GM19452 (cell line): ENCODE measurements at regions not wholly inside any gene's neighbourhood (a gene's known extent, or its start where the extent isn't known, plus 50 kb on each side); places are given as distances from the start of the nearest gene placed in this dataset.
"Not testable (repeated sequence)": the region's sequence is repeated elsewhere in the genome, so short reads cannot be mapped to it uniquely, and the experiment has no call there.

Source experiments
- ATAC-seq: cut with Tn5 transposase; IDR thresholded peaks from one replicate; pipeline ENCODE4 v1.9.1; 2021; ENCODE audit not compliant: unreplicated experiment

DNA sequence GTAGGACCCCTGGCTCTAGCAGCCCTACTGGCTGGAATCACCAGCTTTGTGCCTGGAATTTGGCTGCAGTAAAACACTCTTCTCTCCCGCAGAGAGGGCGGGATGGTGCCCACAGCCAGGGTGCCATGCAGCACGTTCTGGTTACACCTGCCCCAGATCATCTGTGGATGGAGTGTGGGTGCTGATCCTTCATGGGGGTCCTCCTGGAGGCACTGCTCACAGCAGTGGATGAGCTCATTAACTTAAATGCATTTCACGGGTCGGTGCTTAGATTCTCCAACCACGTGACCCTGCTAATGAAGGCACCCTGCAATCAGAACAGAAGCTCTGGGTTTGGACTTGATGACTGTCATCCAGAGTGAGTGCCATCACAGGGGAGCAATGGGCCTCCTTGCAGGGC lies 138.6 kb upstream of the AFDN start:
- no peak for ATAC-seq

- no peak for ATAC-seq
Observed at GRCh38 chr6:167689278-167689677, 137.4 kb upstream of the AFDN start.

DNA sequence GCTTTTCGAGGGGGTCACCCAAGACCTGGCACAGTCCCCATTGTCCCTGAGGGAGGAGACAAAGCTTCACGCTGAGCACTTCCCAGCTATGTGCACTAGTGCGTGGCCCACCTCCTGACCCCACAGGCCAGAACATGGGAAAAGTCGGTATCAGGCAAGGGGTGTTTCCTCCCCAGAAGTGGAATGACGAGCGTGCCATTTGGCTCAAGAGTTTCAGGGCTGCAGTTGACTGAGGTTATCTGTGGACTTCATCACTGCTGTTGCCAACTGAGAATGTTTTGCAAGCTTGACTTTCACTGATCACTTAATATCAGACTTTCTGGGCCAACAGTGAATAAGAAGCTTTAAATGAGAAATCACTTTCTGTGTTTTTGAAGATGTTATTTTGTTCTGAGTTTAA lies 137.0 kb upstream of the AFDN start:
- no peak for ATAC-seq

DNA sequence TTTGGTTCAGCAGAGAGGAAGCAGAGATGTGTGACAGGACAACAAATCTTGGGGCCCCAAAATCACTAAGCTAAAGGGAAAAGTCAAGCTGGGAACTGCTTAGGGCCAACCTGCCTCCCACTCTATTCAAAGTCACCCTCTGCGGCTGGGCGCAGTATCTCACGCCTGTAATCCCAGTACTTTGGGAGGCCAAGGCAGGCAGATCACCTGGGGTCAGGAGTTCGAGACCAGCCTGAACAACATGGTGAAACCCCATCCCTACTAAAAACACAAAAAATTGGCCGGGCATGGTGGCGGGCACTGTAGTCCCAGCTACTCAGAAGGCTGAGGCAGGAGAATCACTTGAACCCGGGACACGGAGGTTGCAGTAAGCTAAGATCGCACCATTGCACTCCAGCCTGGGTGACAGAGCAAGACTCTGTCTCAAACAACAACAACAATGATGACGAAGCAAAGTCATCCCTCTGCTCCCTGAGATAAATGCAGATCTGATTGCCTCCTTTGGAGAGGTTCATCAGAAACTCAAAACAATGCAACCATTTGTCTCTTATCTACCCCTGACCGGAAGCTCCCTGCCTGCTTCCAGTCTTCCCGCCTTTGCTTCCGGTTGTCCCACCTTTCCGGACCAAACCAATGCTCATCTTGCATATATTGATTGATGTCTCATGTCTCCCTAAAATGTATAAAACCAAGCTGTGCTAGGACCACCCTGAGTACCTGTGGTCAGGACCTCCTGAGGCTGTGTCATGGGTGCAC lies 136.4 kb upstream of the AFDN start:
- not testable (repeated sequence) for ATAC-seq

GRCh38 chr6:167690931-167691330 lies 135.8 kb upstream of the AFDN start:
- no peak for ATAC-seq

DNA sequence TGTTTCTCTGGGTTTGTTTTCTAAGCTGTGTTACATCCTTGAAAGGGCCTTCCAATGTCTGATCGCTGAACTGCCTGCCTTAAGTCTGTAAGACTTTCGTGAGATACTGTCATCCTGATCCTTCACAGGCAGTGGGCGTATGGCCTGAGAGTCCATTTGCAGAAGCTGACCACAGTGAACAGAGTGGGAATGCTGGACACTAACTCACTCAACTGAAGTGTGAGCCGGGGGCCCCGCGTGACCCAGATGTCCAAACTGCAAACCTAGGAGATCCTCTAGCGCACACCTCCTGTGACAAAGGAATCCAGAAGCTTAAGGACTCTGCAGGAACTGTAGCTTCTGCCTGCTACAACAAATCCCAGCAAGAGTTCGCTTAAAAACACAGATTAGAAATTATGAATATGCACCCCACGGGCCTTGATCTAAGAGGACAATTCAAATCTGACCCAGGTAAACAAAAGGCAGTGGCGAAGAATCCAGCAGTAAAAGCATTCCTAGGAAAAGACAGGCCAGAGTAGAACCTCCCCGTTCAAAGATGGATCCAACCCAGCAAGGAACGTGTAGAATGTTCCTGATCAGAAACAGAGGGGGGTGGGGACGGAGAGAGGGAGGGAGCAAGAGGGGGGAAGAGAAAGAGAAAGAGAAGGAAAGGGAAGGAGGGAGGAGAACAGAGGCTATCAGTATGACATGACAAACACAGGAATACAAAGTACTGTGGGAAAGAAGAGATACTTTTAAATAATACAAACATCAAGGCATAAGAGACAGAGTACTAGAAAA lies 135.0 kb upstream of the AFDN start:
- ATAC-seq: no peak

GRCh38 chr6:167693478-167693877 lies 133.2 kb upstream of the AFDN start:
- ATAC-seq: not testable (repeated sequence)

- no peak for ATAC-seq
Observed at GRCh38 chr6:167695831-167696230, 130.9 kb upstream of the AFDN start.

DNA sequence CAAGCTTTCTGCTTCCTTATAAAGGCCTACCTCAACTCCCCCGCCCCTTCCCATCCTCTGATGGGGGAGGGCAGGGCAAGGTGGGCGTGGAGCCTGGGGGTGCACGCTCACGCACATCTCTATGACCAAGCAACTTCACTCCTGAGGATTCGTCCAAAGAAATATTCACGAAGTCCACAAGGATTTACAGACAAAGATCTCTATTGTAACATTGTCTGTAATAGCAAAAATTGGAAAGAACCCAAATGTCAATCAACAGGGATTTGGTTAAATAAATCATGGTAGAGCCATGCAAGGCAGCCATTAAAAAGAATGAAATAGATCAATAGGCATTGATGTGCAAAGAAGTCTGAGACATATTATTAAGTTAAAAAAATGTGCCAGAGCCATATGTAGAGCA lies 130.4 kb upstream of the AFDN start:
- no peak for ATAC-seq

DNA sequence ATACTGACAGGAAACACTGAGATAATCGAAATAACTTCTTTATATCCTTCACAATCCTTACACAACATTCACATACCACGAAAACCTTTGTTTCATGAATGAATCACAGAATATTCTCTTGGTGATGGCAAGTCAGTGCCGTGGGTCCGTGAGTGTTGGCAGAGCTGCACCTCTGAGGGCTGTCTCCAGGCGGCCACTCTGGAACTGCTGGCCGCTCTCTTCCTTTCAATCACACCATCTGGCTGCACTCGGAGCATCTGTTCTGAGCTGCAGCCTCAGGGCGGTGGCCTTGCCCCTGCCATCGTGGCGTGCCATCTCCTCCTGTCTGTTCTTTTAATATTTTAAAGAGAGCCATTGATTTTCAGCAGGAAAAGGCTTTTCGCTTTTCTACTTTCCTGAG lies 129.4 kb upstream of the AFDN start:
- ATAC-seq: no peak

DNA sequence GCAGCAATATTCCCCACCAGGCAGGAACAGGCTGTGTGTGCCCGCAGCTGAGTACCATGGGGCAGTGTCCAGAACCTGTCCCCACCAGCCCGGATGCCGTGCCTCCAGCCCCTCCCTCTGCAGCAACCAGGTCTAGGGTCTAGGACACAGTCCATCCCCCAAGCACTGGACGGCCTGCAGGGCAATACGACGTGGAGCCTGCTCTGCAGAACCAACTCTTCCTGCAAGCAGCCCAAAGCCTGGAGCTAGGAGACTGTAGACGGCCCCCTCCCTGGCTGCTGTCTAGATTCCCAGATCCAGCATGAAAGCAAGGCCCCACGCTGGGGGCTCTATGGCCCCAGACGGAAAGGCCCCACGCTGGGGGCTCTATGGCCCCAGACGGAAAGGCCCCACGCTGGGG lies 128.2 kb upstream of the AFDN start:
- ATAC-seq: no peak

DNA sequence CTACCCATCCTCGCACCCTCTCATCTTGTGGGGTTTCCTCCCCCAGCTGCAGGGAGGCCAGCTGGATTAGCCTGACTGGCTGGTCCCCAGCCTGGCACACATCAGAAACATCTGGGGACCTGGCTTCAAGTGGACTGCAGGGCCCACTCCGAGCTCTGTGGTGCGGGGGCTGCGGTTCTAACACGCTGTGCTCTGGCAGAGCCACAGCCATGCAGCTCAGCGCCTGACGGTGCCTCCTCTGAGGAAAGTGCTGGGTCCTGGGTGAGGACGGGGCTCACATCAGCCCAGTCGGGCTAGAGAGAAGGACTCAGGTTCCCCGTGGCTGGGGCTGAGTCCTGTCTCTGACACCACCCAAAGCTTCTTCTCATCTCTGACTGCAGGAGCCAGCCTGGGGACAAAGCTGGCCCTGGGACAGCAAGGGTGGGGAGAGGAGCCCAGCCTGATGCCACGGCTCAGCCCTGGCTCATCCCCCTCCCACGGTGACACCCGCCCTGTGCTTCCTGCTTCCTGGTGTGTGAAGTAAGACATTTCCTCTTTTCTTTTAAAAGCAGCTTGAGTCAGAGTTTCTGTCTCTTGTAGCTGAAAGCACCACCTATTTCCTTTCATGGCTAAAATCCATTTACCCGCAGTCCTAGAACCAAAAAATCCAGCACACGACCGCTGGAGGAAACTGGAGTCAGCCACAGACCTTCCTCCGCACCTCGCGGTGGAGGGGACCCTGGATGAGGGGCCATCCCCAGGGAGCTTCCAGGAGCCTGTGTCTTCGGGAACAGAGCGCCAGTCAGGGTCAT lies 127.4 kb upstream of the AFDN start:
- ATAC-seq: peak; percentile 94

- ATAC-seq: no peak
Observed at GRCh38 chr6:167700199-167700598, 126.5 kb upstream of the AFDN start.

DNA sequence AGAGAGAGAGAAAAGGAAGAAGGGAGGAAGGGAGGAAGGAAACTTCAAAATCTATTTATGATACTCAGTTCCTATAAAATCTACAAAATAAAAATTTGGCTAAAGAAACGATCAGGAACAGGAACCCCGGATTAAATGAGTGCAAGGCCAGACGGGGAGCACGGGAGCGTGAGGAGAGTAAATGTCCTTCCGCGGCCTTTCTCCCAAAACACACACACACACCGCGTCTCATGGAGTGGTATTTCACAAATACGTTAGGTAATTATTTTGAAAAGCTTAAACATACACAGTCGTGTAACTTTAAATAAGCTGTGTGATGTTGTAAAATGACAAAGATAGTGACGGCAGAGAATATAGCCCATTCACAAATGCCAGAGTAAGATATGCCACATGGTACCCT lies 125.7 kb upstream of the AFDN start:
- ATAC-seq: no peak

DNA sequence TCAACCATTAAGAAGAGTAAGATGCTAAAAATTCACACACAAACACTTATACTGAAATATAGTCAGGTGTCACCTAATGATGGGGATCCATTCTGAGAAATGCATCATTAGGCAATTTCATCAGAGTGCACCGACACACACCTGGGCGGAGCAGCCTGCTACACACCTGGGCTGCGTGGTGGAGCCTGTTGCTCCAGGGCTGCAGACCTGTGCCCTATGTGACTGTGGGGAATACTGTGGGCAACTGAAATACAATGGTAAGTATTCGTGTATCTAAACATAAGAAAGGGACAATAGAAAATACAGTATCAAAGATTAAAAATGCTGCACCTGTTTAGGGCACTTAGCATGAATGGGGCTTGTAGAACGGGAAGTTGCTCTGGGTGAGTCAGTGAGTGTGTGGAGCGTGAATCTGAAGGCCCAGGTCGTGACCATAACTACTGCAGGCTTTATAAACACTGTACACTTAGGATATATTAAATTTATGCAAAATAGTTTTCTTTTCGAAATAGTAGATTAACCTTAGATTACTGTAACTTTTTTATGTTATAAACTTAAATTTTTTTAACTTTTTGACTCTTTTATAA lies 124.4 kb upstream of the AFDN start:
- ATAC-seq: no peak

GRCh38 chr6:167703347-167703746 lies 123.4 kb upstream of the AFDN start:
- ATAC-seq: no peak

DNA sequence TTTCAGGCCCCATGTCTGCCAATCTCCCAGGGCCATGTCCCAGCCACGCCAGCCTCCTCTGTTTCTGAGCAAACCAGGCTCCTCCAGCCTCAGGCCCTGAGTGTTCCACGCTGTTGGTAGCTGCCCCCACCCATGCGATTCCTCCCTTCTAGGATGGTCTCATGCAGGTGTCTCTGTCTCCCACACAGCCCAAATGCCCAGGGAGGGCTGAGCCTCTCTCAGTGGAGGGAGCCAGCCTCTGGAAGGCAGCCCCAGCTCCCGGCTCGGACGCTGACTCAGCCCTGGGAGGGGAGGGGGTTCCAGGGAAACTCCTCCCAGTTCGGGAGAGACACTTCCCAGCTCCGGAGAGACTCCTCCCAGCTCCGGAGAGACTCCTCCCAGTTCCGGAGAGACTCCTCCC lies 122.9 kb upstream of the AFDN start:
- no peak for ATAC-seq

DNA sequence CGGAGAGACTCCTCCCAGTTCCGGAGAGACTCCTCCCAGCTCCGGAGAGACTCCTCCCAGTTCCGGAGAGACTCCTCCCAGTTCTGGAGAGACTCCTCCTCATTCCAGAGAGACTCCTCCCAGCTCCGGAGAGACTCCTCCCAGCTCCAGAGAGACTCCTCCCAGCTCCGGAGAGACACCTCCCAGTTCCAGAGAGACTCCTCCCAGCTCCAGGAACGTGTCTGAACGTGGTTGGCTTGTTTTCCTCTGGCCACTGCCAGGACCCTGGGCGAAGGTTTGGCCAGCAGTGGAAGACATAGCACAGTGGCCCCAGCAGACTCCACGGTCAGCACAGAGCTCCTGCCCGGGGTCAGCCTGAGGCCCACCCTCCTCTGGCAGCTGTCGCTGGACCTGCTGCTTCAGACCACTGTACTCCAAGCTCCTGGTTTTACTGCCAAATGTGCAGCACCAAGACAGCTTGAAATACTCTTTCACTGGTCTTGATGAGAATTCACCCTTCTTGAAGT lies 122.3 kb upstream of the AFDN start:
- no peak for ATAC-seq

- ATAC-seq: no peak
Observed at GRCh38 chr6:167705211-167705750, 121.4 kb upstream of the AFDN start.

DNA sequence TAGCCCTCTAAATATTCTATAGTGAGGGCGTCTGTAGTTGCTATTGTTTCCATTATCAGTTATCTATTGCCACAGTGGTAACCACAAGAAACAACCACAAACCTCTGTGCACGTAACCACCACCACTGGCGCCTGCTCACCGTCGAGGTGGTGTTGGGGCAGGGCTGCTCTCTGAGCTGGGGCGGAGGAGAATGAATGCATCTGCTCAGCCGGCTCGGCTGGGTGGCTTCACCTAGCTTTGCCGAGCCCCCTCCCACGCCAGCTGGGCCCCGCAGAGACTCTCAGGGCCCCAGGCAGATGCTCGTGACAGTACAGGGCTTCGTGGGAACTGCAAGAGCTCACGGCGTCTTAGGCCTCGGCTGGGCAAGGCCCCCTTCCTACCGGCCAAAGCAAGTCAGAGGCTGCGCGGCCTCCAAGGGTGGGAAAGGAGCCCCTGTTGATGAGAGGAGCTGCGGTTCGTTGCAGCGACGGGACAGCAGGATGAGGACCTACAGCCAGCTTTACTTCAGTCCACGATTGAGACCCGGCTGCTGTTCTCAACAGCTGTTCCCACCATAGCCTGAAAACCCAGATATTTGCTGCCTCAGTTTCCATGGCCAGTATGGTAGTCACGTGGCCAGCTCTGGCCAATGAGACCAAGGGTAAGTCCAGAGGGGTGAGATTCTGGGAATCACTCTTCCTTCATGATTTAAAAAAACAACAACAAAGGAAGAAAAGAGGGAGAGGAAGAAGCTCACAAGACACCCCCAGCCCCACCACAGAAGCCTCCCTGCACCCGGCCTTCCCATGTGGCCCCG lies 120.2 kb upstream of the AFDN start:
- peak; percentile 95 for ATAC-seq
